Osteocyte (in vitro differentiated cells): ENCODE measurements at regions not wholly inside any gene's neighbourhood (a gene's known extent, or its start where the extent isn't known, plus 50 kb on each side); places are given as distances from the start of the nearest gene placed in this dataset.
"Not testable (repeated sequence)": the region's sequence is repeated elsewhere in the genome, so short reads cannot be mapped to it uniquely, and the experiment has no call there.

Experiments
- DNase-seq: peaks from one replicate; pipeline ENCODE4 v3.0.0; 2021; ENCODE audit warnings: mixed read lengths; ENCODE audit not compliant: unreplicated experiment; ENCODE audit errors: extremely low spot score
- H3K27ac Mint-ChIP-seq: one replicate; pipeline ENCODE4 v1.8.0; 2021; ENCODE audit warnings: mild to moderate bottlenecking, mixed read lengths; ENCODE audit not compliant: unreplicated experiment
- H3K27me3 Mint-ChIP-seq: one replicate; pipeline ENCODE4 v1.8.0; 2021; ENCODE audit warnings: mixed read lengths; ENCODE audit not compliant: unreplicated experiment
- H3K36me3 Mint-ChIP-seq: one replicate; pipeline ENCODE4 v1.8.0; 2021; ENCODE audit warnings: mixed read lengths; ENCODE audit not compliant: unreplicated experiment
- H3K4me1 Mint-ChIP-seq: one replicate; pipeline ENCODE4 v1.8.0; 2021; ENCODE audit warnings: mixed read lengths; ENCODE audit not compliant: unreplicated experiment
- H3K4me3 Mint-ChIP-seq: one replicate; pipeline ENCODE4 v1.8.0; 2021; ENCODE audit warnings: mild to moderate bottlenecking, moderate library complexity, mixed read lengths; ENCODE audit not compliant: unreplicated experiment
- H3K9me3 Mint-ChIP-seq: one replicate; pipeline ENCODE4 v1.8.0; 2021; ENCODE audit warnings: mixed read lengths; ENCODE audit not compliant: unreplicated experiment
- TF ChIP-seq, protein P1 (sequence below): fragments of 200-600 bp; sonication (generic); IDR thresholded peaks from 2 replicates; pipeline ENCODE4 v1.5.0; 2021; ENCODE audit warnings: antibody characterized with exemption, mild to moderate bottlenecking, moderate library complexity

DNA sequence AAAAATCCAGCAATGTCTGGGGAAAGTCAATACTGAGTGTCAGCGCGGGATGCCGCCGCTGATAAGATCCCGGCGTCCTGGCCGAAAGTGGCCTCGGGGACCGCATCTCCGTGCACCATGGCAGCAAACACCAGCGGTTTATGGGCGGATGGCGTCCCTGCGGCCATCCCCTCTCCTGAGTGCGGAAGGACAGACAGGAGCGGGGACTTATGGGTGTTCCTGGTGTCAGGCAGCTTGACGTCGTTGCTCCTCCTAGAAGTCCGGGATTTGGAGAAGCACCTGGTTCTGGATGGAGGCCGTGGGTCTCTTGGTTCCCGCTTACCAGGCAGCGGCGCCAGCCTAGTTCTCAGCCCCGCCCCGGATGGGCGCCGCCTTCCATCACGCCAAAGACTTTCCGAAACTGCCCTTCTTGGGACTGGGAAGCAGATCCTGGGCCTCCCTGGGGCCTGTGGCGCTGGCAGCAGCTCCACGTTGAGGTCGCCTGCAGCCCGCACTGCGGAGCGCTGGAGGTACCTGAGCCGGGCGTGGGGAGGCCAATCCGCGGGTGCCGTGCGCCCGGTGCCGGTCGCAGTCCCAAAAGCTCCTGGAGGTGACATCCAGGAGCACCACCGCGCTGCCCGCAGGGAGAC is 119.1 kb downstream of the CCDC74A start:
- Mint-ChIP-seq H3K27me3 (peaks cover 14% of the 10 kb centered on the region), H3K9me3 (no peaks in the 10 kb centered on the region), H3K4me1 (peaks cover under 1% of the 10 kb centered on the region), H3K27ac (no peak overlapping the region), H3K4me3 (no peak overlapping the region), H3K36me3 (no peaks in the 10 kb centered on the region)
- DNase-seq: no peak
- TF ChIP-seq, protein P1, sequence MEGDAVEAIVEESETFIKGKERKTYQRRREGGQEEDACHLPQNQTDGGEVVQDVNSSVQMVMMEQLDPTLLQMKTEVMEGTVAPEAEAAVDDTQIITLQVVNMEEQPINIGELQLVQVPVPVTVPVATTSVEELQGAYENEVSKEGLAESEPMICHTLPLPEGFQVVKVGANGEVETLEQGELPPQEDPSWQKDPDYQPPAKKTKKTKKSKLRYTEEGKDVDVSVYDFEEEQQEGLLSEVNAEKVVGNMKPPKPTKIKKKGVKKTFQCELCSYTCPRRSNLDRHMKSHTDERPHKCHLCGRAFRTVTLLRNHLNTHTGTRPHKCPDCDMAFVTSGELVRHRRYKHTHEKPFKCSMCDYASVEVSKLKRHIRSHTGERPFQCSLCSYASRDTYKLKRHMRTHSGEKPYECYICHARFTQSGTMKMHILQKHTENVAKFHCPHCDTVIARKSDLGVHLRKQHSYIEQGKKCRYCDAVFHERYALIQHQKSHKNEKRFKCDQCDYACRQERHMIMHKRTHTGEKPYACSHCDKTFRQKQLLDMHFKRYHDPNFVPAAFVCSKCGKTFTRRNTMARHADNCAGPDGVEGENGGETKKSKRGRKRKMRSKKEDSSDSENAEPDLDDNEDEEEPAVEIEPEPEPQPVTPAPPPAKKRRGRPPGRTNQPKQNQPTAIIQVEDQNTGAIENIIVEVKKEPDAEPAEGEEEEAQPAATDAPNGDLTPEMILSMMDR: no peak

DNA sequence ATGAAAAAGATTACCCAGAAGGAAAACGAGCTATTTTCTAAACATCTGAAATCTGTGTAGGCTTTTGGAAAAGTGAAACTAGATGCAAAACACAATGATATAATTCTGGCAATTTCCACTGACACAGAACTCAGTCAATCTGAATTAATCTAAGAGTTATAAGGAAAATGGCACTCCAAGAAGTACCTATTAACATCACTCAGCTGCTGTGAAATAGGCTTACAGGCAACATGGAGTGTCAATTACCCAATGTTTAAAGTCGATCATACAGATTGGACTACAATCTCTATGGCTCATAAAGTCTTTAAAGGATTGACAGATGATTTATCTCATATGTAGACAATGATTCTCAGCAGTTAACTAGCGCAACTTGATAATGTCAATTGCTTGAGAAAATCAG is 120.9 kb downstream of the CCDC74A start:
- not testable (repeated sequence) for H3K27ac Mint-ChIP-seq, H3K4me1 Mint-ChIP-seq, H3K36me3 Mint-ChIP-seq, H3K9me3 Mint-ChIP-seq, DNase-seq, H3K4me3 Mint-ChIP-seq
- peaks cover 25% of the 10 kb centered on the region for H3K27me3 Mint-ChIP-seq

DNA sequence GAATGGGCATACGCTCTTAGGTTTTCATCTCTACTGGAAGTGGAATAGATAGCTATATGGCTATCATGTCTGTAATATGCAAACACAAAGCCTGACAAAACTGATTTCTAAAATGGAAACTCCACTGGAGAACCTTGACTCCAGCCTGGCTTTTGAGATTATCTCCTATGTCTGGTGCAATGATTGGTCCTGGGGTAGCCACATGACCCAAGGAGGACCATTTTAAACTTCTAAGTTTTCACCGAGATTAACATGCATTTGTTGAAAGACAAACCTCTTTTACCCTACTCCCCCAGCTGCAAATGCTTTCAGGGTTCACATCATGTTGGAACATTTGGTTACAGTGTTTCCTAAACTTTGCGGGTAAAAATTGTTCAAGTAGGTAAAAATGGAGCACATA is 124.6 kb downstream of the CCDC74A start:
- H3K27ac Mint-ChIP-seq, H3K4me1 Mint-ChIP-seq, H3K4me3 Mint-ChIP-seq, H3K36me3 Mint-ChIP-seq, H3K9me3 Mint-ChIP-seq, DNase-seq: not testable (repeated sequence)
- H3K27me3 Mint-ChIP-seq: peaks cover 48% of the 10 kb centered on the region

DNA sequence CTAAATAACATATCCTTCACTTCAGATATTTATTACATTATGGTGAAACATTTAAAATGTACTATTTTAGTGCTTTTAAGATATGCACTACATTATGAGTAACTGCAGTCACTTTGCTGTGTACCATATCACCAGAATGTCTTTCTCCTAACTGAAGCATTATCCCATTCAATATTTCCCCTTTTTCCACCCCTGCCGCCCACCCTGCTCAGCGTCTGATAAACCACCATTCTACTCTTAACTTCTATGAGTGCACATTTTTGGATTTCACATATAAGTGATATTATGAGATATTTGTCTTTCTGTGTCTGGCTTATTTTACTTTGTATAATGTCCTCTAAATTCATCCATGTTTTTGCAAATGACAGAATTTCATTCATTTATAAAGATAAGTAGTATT is 126.4 kb downstream of the CCDC74A start:
- peaks cover 46% of the 10 kb centered on the region for H3K27me3 Mint-ChIP-seq
- not testable (repeated sequence) for DNase-seq, H3K4me3 Mint-ChIP-seq, H3K27ac Mint-ChIP-seq, H3K9me3 Mint-ChIP-seq, H3K4me1 Mint-ChIP-seq, H3K36me3 Mint-ChIP-seq

DNA sequence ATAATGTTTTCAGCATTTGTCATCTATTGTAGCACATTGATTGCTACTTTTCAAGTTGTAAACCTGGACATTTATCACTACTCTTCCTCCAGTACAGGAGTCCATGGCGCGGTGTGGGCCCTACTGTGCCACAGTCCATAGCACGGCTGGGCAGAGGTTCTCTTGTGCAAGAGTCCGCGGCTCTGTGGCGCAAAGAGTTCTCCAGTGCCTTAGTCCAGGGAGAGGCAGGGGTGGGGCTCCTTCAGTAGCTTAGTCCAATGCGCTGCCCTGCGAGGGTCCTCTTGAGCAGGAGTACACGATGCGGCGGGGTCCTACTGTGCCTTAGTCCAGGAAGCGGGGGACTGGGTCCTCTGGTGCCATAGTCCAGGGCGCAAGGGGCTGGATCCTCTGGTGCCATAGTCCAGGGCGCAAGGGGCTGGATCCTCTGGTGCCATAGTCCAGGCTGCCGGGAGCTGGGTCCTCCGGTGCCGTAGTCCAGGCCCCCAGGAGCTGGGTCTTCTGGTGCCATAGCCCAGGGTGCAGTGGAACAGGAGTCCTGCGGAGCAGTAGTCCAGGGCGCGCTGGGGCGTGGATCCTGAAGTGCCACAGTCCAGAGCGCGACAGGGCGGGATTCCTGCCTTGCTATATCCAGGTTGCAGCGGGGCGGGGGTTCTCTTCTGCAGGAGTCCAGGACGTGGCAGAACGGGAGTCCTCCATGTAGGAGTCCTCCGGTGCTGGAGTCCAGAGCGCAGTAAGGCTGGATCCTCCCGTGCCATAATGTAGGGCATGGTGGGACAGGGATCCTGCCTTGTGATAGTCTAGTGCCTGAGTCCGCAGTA is 129.3 kb downstream of the CCDC74A start:
- Mint-ChIP-seq H3K27me3 (peaks cover 39% of the 10 kb centered on the region), H3K36me3 (no peaks in the 10 kb centered on the region), H3K9me3 (no peaks in the 10 kb centered on the region), H3K4me3 (no peak overlapping the region), H3K27ac (no peak overlapping the region), H3K4me1 (no peaks in the 10 kb centered on the region)
- TF ChIP-seq, protein P1: no peak
- DNase-seq: no peak

DNA sequence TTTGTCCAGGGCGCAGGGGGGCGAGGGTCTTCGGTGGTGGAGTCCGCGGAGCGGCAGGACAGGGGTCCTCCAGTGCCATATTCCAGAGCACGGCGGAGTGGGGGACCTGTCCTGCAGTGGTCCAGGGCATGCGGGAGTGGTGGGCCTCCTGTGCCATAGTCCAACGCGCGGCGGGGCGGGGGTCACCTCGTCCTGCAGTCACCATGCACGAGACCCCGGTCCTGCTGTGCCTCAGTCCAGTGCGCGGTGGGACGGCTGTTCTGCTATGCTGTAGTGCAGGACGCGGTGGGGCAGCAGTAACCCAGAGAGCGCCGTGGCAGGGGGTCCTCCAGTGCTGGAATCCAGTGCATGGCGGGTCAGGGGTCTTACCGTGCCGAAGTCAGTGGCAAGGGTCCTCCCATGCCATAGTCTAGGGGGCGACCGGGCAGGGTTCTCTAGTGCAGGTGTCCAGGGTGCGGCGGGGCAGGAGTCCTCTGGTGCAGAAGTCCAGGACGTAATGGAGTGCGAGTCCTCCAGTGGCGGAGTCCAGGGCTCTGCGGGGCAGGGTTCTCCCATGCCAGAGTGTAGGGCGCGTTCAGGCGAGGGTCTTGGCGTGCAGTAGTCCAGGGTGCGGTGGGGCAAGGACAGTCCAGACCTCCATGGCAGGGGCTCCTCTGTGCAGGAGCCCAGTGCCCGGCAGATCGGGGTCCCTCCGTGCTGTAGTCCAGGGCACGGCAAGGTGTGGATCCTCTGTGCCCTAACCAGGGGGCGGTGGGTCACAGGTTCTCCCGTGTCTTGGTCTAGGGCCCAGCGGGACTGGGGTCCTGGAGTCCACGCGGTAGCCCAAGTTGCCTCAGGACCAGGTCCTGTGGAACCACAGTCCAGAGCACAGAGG is 130.4 kb downstream of the CCDC74A start:
- no peaks in the 10 kb centered on the region for H3K9me3 Mint-ChIP-seq
- no peaks in the 10 kb centered on the region for H3K36me3 Mint-ChIP-seq
- H3K27ac Mint-ChIP-seq: no peak overlapping the region
- TF ChIP-seq, protein P1: no peak
- no peak overlapping the region for H3K4me3 Mint-ChIP-seq
- no peaks in the 10 kb centered on the region for H3K4me1 Mint-ChIP-seq
- peaks cover 38% of the 10 kb centered on the region for H3K27me3 Mint-ChIP-seq
- DNase-seq: no peak
